ENCODE measurements at regions not wholly inside any gene's neighbourhood (a gene's known extent, or its start where the extent isn't known, plus 50 kb on each side); places are given as distances from the start of the nearest gene placed in this dataset.

- DNase-seq (ENCODE audit: low read depth, low spot score) (peak; percentile 92), ATAC-seq (peak; percentile 79)
- H3K27me3 ChIP-seq (ENCODE audit: control insufficient read depth, insufficient read depth, low read length): no peaks in the 10 kb centered on the region
- peaks cover 13% of the 10 kb centered on the region for H3K4me1 ChIP-seq (ENCODE audit: control insufficient read depth, insufficient read depth, low read length)
- peak overlapping the region in 1 of 2 experiments; percentile 1; a peak in 1 of 4 replicates for H3K4me3 ChIP-seq (ENCODE audit: low read depth in 2 of 2, low read length in 2 of 2)
- no TSS peak for BruUV-seq (replicated peaks)
- in situ Hi-C loops (cut with HindIII; ENCODE audit: low pct_unique_long_range_greater_than_20kb, low sequenced_read_pairs) (no loop called here), intact Hi-C loops (cut with micrococcal nuclease; ENCODE audit: unreplicated experiment) (no loop called here)
- H3K9me3 ChIP-seq (ENCODE audit: control insufficient read depth, insufficient read depth, low read depth, low read length): peaks cover 10% of the 10 kb centered on the region
- H3K36me3 ChIP-seq (ENCODE audit: control insufficient read depth, insufficient read depth, low read length): no peaks in the 10 kb centered on the region
- ChIA-PET POLR2A (interaction anchor here (1.3 kb wide), 1 partner anchor 9 kb away, joined by 4 read pairs; no protein-coding TSS in a partner anchor), CTCF (no interaction called here)
- H3K27ac ChIP-seq (ENCODE audit: low read length): no peak overlapping the region
- TF ChIP-seq POLR2AphosphoS5 (IDR thresholded peaks at IDR 0.05; ENCODE audit: low read depth, low read length) (no peak), REST (IDR thresholded peaks at IDR 0.05; ENCODE audit: insufficient read depth in 1 of 2, low read depth in 2 of 2, low read length in 1 of 2) (no peak), SIN3A (IDR thresholded peaks at IDR 0.05; ENCODE audit: borderline replicate concordance, insufficient read depth, low read depth, low read length) (no peak), CTCF (IDR thresholded peaks at IDR 0.05) (no peak), TCF7L2 (IDR thresholded peaks at IDR 0.05; ENCODE audit: low read depth, low read length) (no peak)
Measured at GRCh38 chr1:84090447-84091245, 53.4 kb upstream of the PRKACB start.

GRCh38 chr1:84089867-84090266 is 54.2 kb upstream of the PRKACB start:
- H3K9me3 ChIP-seq (ENCODE audit: control insufficient read depth, insufficient read depth, low read depth, low read length): peaks cover 2% of the 10 kb centered on the region; the same call in 1 of the 2 replicates
- TF ChIP-seq TCF7L2 (IDR thresholded peaks at IDR 0.05; ENCODE audit: low read depth, low read length) (no peak), SIN3A (IDR thresholded peaks at IDR 0.05; ENCODE audit: borderline replicate concordance, insufficient read depth, low read depth, low read length) (no peak)
- in situ Hi-C loops (cut with HindIII; ENCODE audit: low pct_unique_long_range_greater_than_20kb, low sequenced_read_pairs) (no loop called here), intact Hi-C loops (cut with micrococcal nuclease; ENCODE audit: unreplicated experiment) (no loop called here)
- no peak overlapping the region for H3K4me3 ChIP-seq (ENCODE audit: low read depth in 2 of 2, low read length in 2 of 2)
- ATAC-seq (no peak; the same call in 1 of the 2 replicates), DNase-seq (ENCODE audit: low read depth, low spot score) (no peak)
- H3K27me3 ChIP-seq (ENCODE audit: control insufficient read depth, insufficient read depth, low read length): no peaks in the 10 kb centered on the region
- POLR2A ChIA-PET: interaction anchor here (1.3 kb wide), 1 partner anchor 9 kb away, joined by 4 read pairs; no protein-coding TSS in a partner anchor
- CTCF ChIA-PET: no interaction called here
- H3K27ac ChIP-seq (ENCODE audit: low read length): no peak overlapping the region
- peaks cover 13% of the 10 kb centered on the region for H3K4me1 ChIP-seq (ENCODE audit: control insufficient read depth, insufficient read depth, low read length)
- no TSS peak for BruUV-seq (replicated peaks)
- H3K36me3 ChIP-seq (ENCODE audit: control insufficient read depth, insufficient read depth, low read length): no peaks in the 10 kb centered on the region

GRCh38 chr1:84089465-84089864 is 54.6 kb upstream of the PRKACB start:
- TF ChIP-seq REST (IDR thresholded peaks at IDR 0.05; ENCODE audit: insufficient read depth in 1 of 2, low read depth in 2 of 2, low read length in 1 of 2): no peak
- TF ChIP-seq CTCF (IDR thresholded peaks at IDR 0.05): no peak
- no peak for TF ChIP-seq POLR2AphosphoS5 (IDR thresholded peaks at IDR 0.05; ENCODE audit: low read depth, low read length)
- no peak for TF ChIP-seq SIN3A (IDR thresholded peaks at IDR 0.05; ENCODE audit: borderline replicate concordance, insufficient read depth, low read depth, low read length)
- no peak for TF ChIP-seq TCF7L2 (IDR thresholded peaks at IDR 0.05; ENCODE audit: low read depth, low read length)
- Histone ChIP-seq H3K4me3 (ENCODE audit: low read depth in 2 of 2, low read length in 2 of 2) (no peak overlapping the region), H3K4me1 (ENCODE audit: control insufficient read depth, insufficient read depth, low read length) (peaks cover 13% of the 10 kb centered on the region), H3K27me3 (ENCODE audit: control insufficient read depth, insufficient read depth, low read length) (no peaks in the 10 kb centered on the region), H3K9me3 (ENCODE audit: control insufficient read depth, insufficient read depth, low read depth, low read length) (no peaks in the 10 kb centered on the region), H3K36me3 (ENCODE audit: control insufficient read depth, insufficient read depth, low read length) (no peaks in the 10 kb centered on the region), H3K27ac (ENCODE audit: low read length) (no peak overlapping the region)
- intact Hi-C loops (cut with micrococcal nuclease; ENCODE audit: unreplicated experiment): no loop called here
- no TSS peak for BruUV-seq (replicated peaks)
- CTCF ChIA-PET: no interaction called here
- in situ Hi-C loops (cut with HindIII; ENCODE audit: low pct_unique_long_range_greater_than_20kb, low sequenced_read_pairs): no loop called here
- ATAC-seq (peak; percentile 64), DNase-seq (ENCODE audit: low read depth, low spot score) (peak; percentile 85)
- POLR2A ChIA-PET: no interaction called here

All from Panc1 (cell line).